ENCODE measurements at regions not wholly inside any gene's neighbourhood (a gene's known extent, or its start where the extent isn't known, plus 50 kb on each side); places are given as distances from the start of the nearest gene placed in this dataset.

DNA sequence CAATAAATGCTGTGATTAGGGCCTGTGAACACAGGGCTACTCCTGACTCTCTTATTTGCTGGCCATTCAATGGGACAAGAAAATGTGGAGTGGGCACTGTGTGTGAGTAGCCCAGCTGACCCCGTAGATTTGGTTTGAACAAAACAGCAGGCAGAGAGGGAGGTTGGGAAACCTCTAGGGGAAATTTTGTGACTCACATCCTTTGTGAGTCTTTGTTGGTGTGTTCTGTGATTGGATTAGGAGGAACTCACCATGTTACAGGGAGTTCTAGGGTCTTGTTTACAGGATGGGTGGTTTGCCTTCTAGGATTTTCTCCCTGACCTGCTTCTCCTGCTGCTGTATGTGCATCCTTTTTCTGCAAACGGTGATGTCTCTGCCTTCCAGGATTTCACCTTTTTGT is 128.3 kb upstream of the MKI67 start:
- Histone ChIP-seq H3K9me3 (ENCODE audit: low read depth) (no peaks in the 10 kb centered on the region), H3K36me3 (replicated peaks; ENCODE audit: insufficient read depth, low read depth) (no peaks in the 10 kb centered on the region), H2AFZ (no peak overlapping the region), H3K4me3 (no peak overlapping the region), H3K4me1 (ENCODE audit: insufficient read depth) (no peaks in the 10 kb centered on the region), H3K79me2 (no peaks in the 10 kb centered on the region), H3K27me3 (no peaks in the 10 kb centered on the region), H3K4me2 (no peak overlapping the region), H3K27ac (no peak overlapping the region), H4K20me1 (ENCODE audit: insufficient read depth, poor library complexity, severe bottlenecking) (no peaks in the 10 kb centered on the region), H3K9me2 (replicated peaks; ENCODE audit: insufficient read depth) (no peaks in the 10 kb centered on the region)
- TF ChIP-seq, protein P1, sequence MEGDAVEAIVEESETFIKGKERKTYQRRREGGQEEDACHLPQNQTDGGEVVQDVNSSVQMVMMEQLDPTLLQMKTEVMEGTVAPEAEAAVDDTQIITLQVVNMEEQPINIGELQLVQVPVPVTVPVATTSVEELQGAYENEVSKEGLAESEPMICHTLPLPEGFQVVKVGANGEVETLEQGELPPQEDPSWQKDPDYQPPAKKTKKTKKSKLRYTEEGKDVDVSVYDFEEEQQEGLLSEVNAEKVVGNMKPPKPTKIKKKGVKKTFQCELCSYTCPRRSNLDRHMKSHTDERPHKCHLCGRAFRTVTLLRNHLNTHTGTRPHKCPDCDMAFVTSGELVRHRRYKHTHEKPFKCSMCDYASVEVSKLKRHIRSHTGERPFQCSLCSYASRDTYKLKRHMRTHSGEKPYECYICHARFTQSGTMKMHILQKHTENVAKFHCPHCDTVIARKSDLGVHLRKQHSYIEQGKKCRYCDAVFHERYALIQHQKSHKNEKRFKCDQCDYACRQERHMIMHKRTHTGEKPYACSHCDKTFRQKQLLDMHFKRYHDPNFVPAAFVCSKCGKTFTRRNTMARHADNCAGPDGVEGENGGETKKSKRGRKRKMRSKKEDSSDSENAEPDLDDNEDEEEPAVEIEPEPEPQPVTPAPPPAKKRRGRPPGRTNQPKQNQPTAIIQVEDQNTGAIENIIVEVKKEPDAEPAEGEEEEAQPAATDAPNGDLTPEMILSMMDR (IDR thresholded peaks at IDR 0.05; ENCODE audit: poor library complexity), result no peak
- TF ChIP-seq EZH2 (IDR thresholded peaks at IDR 0.05; ENCODE audit: borderline replicate concordance) (no peak), EZH2phosphoT487 (IDR thresholded peaks at IDR 0.05; ENCODE audit: low read depth, severe bottlenecking, unreplicated experiment) (no peak)
- WGBS (ENCODE audit: low lambda C conversion rate, missing lambda C conversion rate), result 67% methylated on average over 2 of the region's 2 CpGs
- no peak for DNase-seq (ENCODE audit: low spot score)

DNA sequence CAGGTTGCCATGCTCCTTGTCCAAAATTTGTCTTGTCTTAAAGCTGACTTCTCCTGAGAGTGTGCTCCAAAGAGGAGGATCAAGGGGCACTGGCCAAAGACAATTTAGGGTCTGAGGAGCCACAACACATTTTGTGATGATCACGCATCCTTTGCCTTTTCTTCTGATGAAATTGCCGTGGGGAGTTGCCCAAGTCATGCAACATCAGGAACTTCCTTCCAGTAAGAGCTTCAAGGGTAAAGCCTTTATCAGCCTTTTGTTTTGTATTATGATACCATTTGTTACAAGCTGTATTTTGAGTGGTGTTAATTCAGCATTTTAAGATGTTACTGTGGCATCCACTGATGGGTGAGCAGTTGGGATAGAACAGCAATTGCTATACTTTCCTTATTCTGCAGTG is 131.2 kb upstream of the MKI67 start:
- Histone ChIP-seq H3K36me3 (replicated peaks; ENCODE audit: insufficient read depth, low read depth) (no peaks in the 10 kb centered on the region), H2AFZ (no peak overlapping the region), H3K9me3 (ENCODE audit: low read depth) (no peaks in the 10 kb centered on the region), H4K20me1 (ENCODE audit: insufficient read depth, poor library complexity, severe bottlenecking) (no peaks in the 10 kb centered on the region), H3K4me3 (no peak overlapping the region), H3K79me2 (no peaks in the 10 kb centered on the region), H3K27ac (no peak overlapping the region), H3K4me2 (no peak overlapping the region), H3K27me3 (peaks cover 4% of the 10 kb centered on the region), H3K4me1 (ENCODE audit: insufficient read depth) (no peaks in the 10 kb centered on the region), H3K9me2 (replicated peaks; ENCODE audit: insufficient read depth) (no peaks in the 10 kb centered on the region)
- DNase-seq (ENCODE audit: low spot score), result no peak
- WGBS (ENCODE audit: low lambda C conversion rate, missing lambda C conversion rate), result 94% methylated on average over 2 of the region's 2 CpGs
- no peak for TF ChIP-seq EZH2phosphoT487 (IDR thresholded peaks at IDR 0.05; ENCODE audit: low read depth, severe bottlenecking, unreplicated experiment)
- no peak for TF ChIP-seq EZH2 (IDR thresholded peaks at IDR 0.05; ENCODE audit: borderline replicate concordance)
- TF ChIP-seq, protein P1 (IDR thresholded peaks at IDR 0.05; ENCODE audit: poor library complexity), result no peak

DNA sequence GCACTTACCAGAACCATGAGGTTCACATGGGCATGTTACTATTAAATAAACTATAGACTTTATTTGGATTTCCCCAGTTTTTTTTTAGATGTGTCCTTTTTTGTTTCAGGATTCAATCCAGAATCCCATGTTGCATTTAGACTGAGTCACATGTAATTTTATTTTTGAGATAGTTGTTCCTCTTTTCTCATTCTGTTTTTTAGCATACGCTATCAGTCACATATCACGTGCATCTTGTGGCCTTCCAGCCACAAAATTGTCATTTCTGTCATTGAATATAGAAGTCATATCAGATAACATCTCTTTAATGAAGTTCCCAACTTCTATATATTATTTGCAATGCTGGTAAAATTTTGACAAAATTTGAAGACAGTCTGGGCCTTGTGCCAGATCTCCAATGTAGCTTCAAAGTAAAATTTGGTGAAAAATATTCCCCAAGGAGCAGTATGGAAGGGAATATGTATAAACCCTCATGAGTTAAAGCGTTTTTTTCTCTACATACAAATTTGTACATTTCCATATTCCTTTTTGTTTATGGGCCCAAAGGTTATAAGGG is 132.3 kb upstream of the MKI67 start:
- TF ChIP-seq EZH2 (IDR thresholded peaks at IDR 0.05; ENCODE audit: borderline replicate concordance), result no peak
- TF ChIP-seq, protein P1 (IDR thresholded peaks at IDR 0.05; ENCODE audit: poor library complexity), result no peak
- no peak for TF ChIP-seq EZH2phosphoT487 (IDR thresholded peaks at IDR 0.05; ENCODE audit: low read depth, severe bottlenecking, unreplicated experiment)
- H3K9me2 ChIP-seq (replicated peaks; ENCODE audit: insufficient read depth), result no peaks in the 10 kb centered on the region
- no peak for DNase-seq (ENCODE audit: low spot score)
- H3K79me2 ChIP-seq, result no peaks in the 10 kb centered on the region
- H3K27ac ChIP-seq, result no peak overlapping the region
- 88% methylated on average over 3 of the region's 3 CpGs for WGBS (ENCODE audit: low lambda C conversion rate, missing lambda C conversion rate)
- no peaks in the 10 kb centered on the region for H4K20me1 ChIP-seq (ENCODE audit: insufficient read depth, poor library complexity, severe bottlenecking)
- H3K4me1 ChIP-seq (ENCODE audit: insufficient read depth), result no peaks in the 10 kb centered on the region
- no peak overlapping the region for H3K4me2 ChIP-seq
- H2AFZ ChIP-seq, result no peak overlapping the region
- no peaks in the 10 kb centered on the region for H3K36me3 ChIP-seq (replicated peaks; ENCODE audit: insufficient read depth, low read depth)
- no peaks in the 10 kb centered on the region for H3K9me3 ChIP-seq (ENCODE audit: low read depth)
- no peak overlapping the region for H3K4me3 ChIP-seq
- peaks cover 7% of the 10 kb centered on the region for H3K27me3 ChIP-seq
